ENCODE measurements at regions not wholly inside any gene's neighbourhood (a gene's known extent, or its start where the extent isn't known, plus 50 kb on each side); places are given as distances from the start of the nearest gene placed in this dataset.
A peak's percentile ranks its signal among the peaks of the same experiment; 100 is the strongest.

- DNase-seq (ENCODE audit: low spot score), result no peak
Observed at GRCh38 chr2:217118559-217119284, 258.9 kb upstream of the TNP1 start.

GRCh38 chr2:217117523-217117922, 257.7 kb upstream of the TNP1 start:
- DNase-seq (ENCODE audit: low spot score), result no peak

- no peak for DNase-seq (ENCODE audit: low spot score)
Observed at GRCh38 chr2:217116610-217117009, 256.7 kb upstream of the TNP1 start.

GRCh38 chr2:217114117-217114516, 254.3 kb upstream of the TNP1 start:
- DNase-seq (ENCODE audit: low spot score), result no peak

GRCh38 chr2:217113491-217113890, 253.6 kb upstream of the TNP1 start:
- no peak for DNase-seq (ENCODE audit: low spot score)

- DNase-seq (ENCODE audit: low spot score), result no peak
Observed at GRCh38 chr2:217110550-217110949, 250.7 kb upstream of the TNP1 start.

GRCh38 chr2:217108575-217109027, 248.7 kb upstream of the TNP1 start:
- no peak for DNase-seq (ENCODE audit: low spot score)

GRCh38 chr2:217108086-217108485, 248.2 kb upstream of the TNP1 start:
- peak; percentile 44 for DNase-seq (ENCODE audit: low spot score)

- DNase-seq (ENCODE audit: low spot score), result no peak
Observed at GRCh38 chr2:217107480-217107879, 247.6 kb upstream of the TNP1 start.

GRCh38 chr2:217106650-217107014, 246.8 kb upstream of the TNP1 start:
- peak; percentile 81 for DNase-seq (ENCODE audit: low spot score)

GRCh38 chr2:217105733-217106649, 246.1 kb upstream of the TNP1 start:
- DNase-seq (ENCODE audit: low spot score), result peak; percentile 98

GRCh38 chr2:217103752-217104545, 244.1 kb upstream of the TNP1 start:
- DNase-seq (ENCODE audit: low spot score), result peak; percentile 72

- peak; percentile 20 for DNase-seq (ENCODE audit: low spot score)
Observed at GRCh38 chr2:217102956-217103355, 243.1 kb upstream of the TNP1 start.

GRCh38 chr2:217101972-217102371, 242.1 kb upstream of the TNP1 start:
- no peak for DNase-seq (ENCODE audit: low spot score)

- no peak for DNase-seq (ENCODE audit: low spot score)
Observed at GRCh38 chr2:217099561-217099960, 239.7 kb upstream of the TNP1 start.

- DNase-seq (ENCODE audit: low spot score), result no peak
Observed at GRCh38 chr2:217098435-217098834, 238.6 kb upstream of the TNP1 start.

- no peak for DNase-seq (ENCODE audit: low spot score)
Observed at GRCh38 chr2:217097346-217097745, 237.5 kb upstream of the TNP1 start.

- no peak for DNase-seq (ENCODE audit: low spot score)
Observed at GRCh38 chr2:217096474-217097225, 236.8 kb upstream of the TNP1 start.

GRCh38 chr2:217095511-217096205, 235.8 kb upstream of the TNP1 start:
- peak; percentile 73 for DNase-seq (ENCODE audit: low spot score)

GRCh38 chr2:217092710-217093379, 233.0 kb upstream of the TNP1 start:
- no peak for DNase-seq (ENCODE audit: low spot score)

Measured in A172 (cell line).